NCI-H345 (cell line): ENCODE measurements at regions not wholly inside any gene's neighbourhood (a gene's known extent, or its start where the extent isn't known, plus 50 kb on each side); places are given as distances from the start of the nearest gene placed in this dataset.
"Not testable (repeated sequence)": the region's sequence is repeated elsewhere in the genome, so short reads cannot be mapped to it uniquely, and the experiment has no call there.

Experiments
- DNase-seq: peaks from one replicate; lab custom pipeline; 2025; lab: John Stamatoyannopoulos, UW

- DNase-seq: no peak
These were observed 382.1 kb upstream of the CDH18 start for GRCh38 chr5:20370061-20370460.

- no peak for DNase-seq
These were observed 381.5 kb upstream of the CDH18 start for GRCh38 chr5:20369518-20369885.

- DNase-seq: no peak
These were observed 380.8 kb upstream of the CDH18 start for GRCh38 chr5:20368571-20369517.

GRCh38 chr5:20367178-20367577 lies 379.2 kb upstream of the CDH18 start:
- DNase-seq: no peak

GRCh38 chr5:20360263-20360662 lies 372.3 kb upstream of the CDH18 start:
- DNase-seq: peak; percentile 5

GRCh38 chr5:20359377-20359776 lies 371.4 kb upstream of the CDH18 start:
- DNase-seq: no peak

GRCh38 chr5:20353499-20353898 lies 365.5 kb upstream of the CDH18 start:
- no peak for DNase-seq

GRCh38 chr5:20351849-20352248 lies 363.8 kb upstream of the CDH18 start:
- DNase-seq: no peak

GRCh38 chr5:20348321-20348720 lies 360.3 kb upstream of the CDH18 start:
- no peak for DNase-seq

- DNase-seq: no peak
These were observed 359.3 kb upstream of the CDH18 start for GRCh38 chr5:20347334-20347733.

- no peak for DNase-seq
These were observed 352.1 kb upstream of the CDH18 start for GRCh38 chr5:20340126-20340525.

GRCh38 chr5:20335978-20336377 lies 348.0 kb upstream of the CDH18 start:
- no peak for DNase-seq

GRCh38 chr5:20331826-20332225 lies 343.8 kb upstream of the CDH18 start:
- no peak for DNase-seq

- DNase-seq: peak; percentile 32
These were observed 335.3 kb upstream of the CDH18 start for GRCh38 chr5:20323323-20323722.

GRCh38 chr5:20307391-20307790 lies 319.4 kb upstream of the CDH18 start:
- no peak for DNase-seq

GRCh38 chr5:20305463-20305862 lies 317.5 kb upstream of the CDH18 start:
- DNase-seq: no peak

- not testable (repeated sequence) for DNase-seq
These were observed 316.6 kb upstream of the CDH18 start for GRCh38 chr5:20304570-20304969.

GRCh38 chr5:20300110-20300509 lies 312.1 kb upstream of the CDH18 start:
- DNase-seq: no peak

GRCh38 chr5:20294696-20295095 lies 306.7 kb upstream of the CDH18 start:
- DNase-seq: no peak

GRCh38 chr5:20291766-20292165 lies 303.8 kb upstream of the CDH18 start:
- no peak for DNase-seq

- no peak for DNase-seq
These were observed 299.6 kb upstream of the CDH18 start for GRCh38 chr5:20287640-20288039.

- DNase-seq: no peak
These were observed 298.5 kb upstream of the CDH18 start for GRCh38 chr5:20286512-20286911.

- no peak for DNase-seq
These were observed 288.9 kb upstream of the CDH18 start for GRCh38 chr5:20276959-20277263.
